OCI-LY7 (cell line): ENCODE measurements at regions not wholly inside any gene's neighbourhood (a gene's known extent, or its start where the extent isn't known, plus 50 kb on each side); places are given as distances from the start of the nearest gene placed in this dataset.

ENCODE experiments used
- CTCF ChIP-seq: fragments of 200-600 bp; sonication (generic); conservative IDR thresholded peaks from 2 replicates; pipeline ENCODE4 v1.5.1; 2014; ENCODE audit warnings: mild to moderate bottlenecking, antibody characterized with exemption, low read length, moderate library complexity, mixed read lengths
- EZH2phosphoT487 ChIP-seq: fragments of 200-600 bp; sonication (generic); IDR thresholded peaks from 2 replicates; pipeline ENCODE4 v1.6.1; 2018; ENCODE audit warnings: low read depth, borderline replicate concordance, mild to moderate bottlenecking, mixed run types, antibody characterized with exemption, low read length, moderate library complexity, mixed read lengths

GRCh38 chr6:40148882-40149573 lies 214.8 kb upstream of the MOCS1 start:
- no peak for TF ChIP-seq CTCF
- TF ChIP-seq EZH2phosphoT487: no peak
